DMS53 treated with DMSO at 0.1 percent for 48 hours (cell line): ENCODE measurements at regions not wholly inside any gene's neighbourhood (a gene's known extent, or its start where the extent isn't known, plus 50 kb on each side); places are given as distances from the start of the nearest gene placed in this dataset.
"Not testable (repeated sequence)": the region's sequence is repeated elsewhere in the genome, so short reads cannot be mapped to it uniquely, and the experiment has no call there.

ENCODE experiments used
- DNase-seq: peaks from one replicate; lab custom pipeline; 2025; ENCODE audit not compliant: unreplicated experiment; lab: John Stamatoyannopoulos, UW

- DNase-seq: no peak
Measured at GRCh38 chr14:71618716-71619115, 313.5 kb upstream of the RGS6 start.

GRCh38 chr14:71619472-71619871 lies 312.8 kb upstream of the RGS6 start:
- DNase-seq: no peak

GRCh38 chr14:71620401-71620800 lies 311.8 kb upstream of the RGS6 start:
- DNase-seq: no peak

GRCh38 chr14:71621276-71621675 lies 311.0 kb upstream of the RGS6 start:
- no peak for DNase-seq

- no peak for DNase-seq
Measured at GRCh38 chr14:71621980-71622605, 310.1 kb upstream of the RGS6 start.

- no peak for DNase-seq
Measured at GRCh38 chr14:71623939-71624338, 308.3 kb upstream of the RGS6 start.

- DNase-seq: no peak
Measured at GRCh38 chr14:71625175-71625574, 307.1 kb upstream of the RGS6 start.

GRCh38 chr14:71625891-71626701 lies 306.1 kb upstream of the RGS6 start:
- DNase-seq: no peak

GRCh38 chr14:71628433-71628832 lies 303.8 kb upstream of the RGS6 start:
- no peak for DNase-seq

- DNase-seq: no peak
Measured at GRCh38 chr14:71629250-71629649, 303.0 kb upstream of the RGS6 start.

- DNase-seq: no peak
Measured at GRCh38 chr14:71629765-71630492, 302.3 kb upstream of the RGS6 start.

GRCh38 chr14:71631030-71631429 lies 301.2 kb upstream of the RGS6 start:
- not testable (repeated sequence) for DNase-seq

- DNase-seq: no peak
Measured at GRCh38 chr14:71632440-71632946, 299.7 kb upstream of the RGS6 start.

GRCh38 chr14:71636076-71636475 lies 296.2 kb upstream of the RGS6 start:
- no peak for DNase-seq

- DNase-seq: no peak
Measured at GRCh38 chr14:71636820-71637471, 295.3 kb upstream of the RGS6 start.

- no peak for DNase-seq
Measured at GRCh38 chr14:71638523-71639196, 293.6 kb upstream of the RGS6 start.

GRCh38 chr14:71642715-71643114 lies 289.5 kb upstream of the RGS6 start:
- DNase-seq: no peak

- DNase-seq: no peak
Measured at GRCh38 chr14:71645656-71646055, 286.6 kb upstream of the RGS6 start.

GRCh38 chr14:71646518-71646917 lies 285.7 kb upstream of the RGS6 start:
- DNase-seq: no peak

- DNase-seq: peak; percentile 84
Measured at GRCh38 chr14:71647086-71647784, 285.0 kb upstream of the RGS6 start.
